ENCODE measurements at regions not wholly inside any gene's neighbourhood (a gene's known extent, or its start where the extent isn't known, plus 50 kb on each side); places are given as distances from the start of the nearest gene placed in this dataset.

GRCh38 chr1:81380436-81380835 lies 420.3 kb upstream of the ADGRL2 start:
- no peaks in the 10 kb centered on the region for H3K4me1 ChIP-seq
- H3K36me3 ChIP-seq (ENCODE audit: low read depth, missing control alignments), result no peaks in the 10 kb centered on the region
- no peak for DNase-seq
- H3K9me3 ChIP-seq, result no peaks in the 10 kb centered on the region
- H3K4me3 ChIP-seq, result no peak overlapping the region
- intact Hi-C loops (cut with DNase I; ENCODE audit: low total_unique reads), result no loop called here
- no peaks in the 10 kb centered on the region for H3K27me3 ChIP-seq
- 89 to 94% methylated on average over 1 of the region's 1 CpG for WGBS, 2 donors
- no peak overlapping the region for H3K27ac ChIP-seq
- TF ChIP-seq POLR2A (IDR thresholded peaks at IDR 0.05), result no peak
- no peak for TF ChIP-seq CTCF (IDR thresholded peaks at IDR 0.05)

GRCh38 chr1:81379430-81379829 lies 421.3 kb upstream of the ADGRL2 start:
- TF ChIP-seq CTCF (IDR thresholded peaks at IDR 0.05) (no peak), POLR2A (IDR thresholded peaks at IDR 0.05) (no peak)
- no peak for DNase-seq
- no peaks in the 10 kb centered on the region for H3K9me3 ChIP-seq
- intact Hi-C loops (cut with DNase I; ENCODE audit: low total_unique reads), result no loop called here
- H3K27ac ChIP-seq, result no peak overlapping the region
- no peaks in the 10 kb centered on the region for H3K36me3 ChIP-seq (ENCODE audit: low read depth, missing control alignments)
- no peaks in the 10 kb centered on the region for H3K27me3 ChIP-seq
- WGBS, 2 donors, result 56 to 73% methylated on average over 8 of the region's 8 CpGs
- peak overlapping the region in 1 of 2 donors; percentile 19 for H3K4me3 ChIP-seq
- no peaks in the 10 kb centered on the region for H3K4me1 ChIP-seq

- 78 to 79% methylated on average over 3 of the region's 3 CpGs for WGBS, 2 donors
- no peak for DNase-seq
- TF ChIP-seq CTCF (IDR thresholded peaks at IDR 0.05), result no peak
- no peak for TF ChIP-seq POLR2A (IDR thresholded peaks at IDR 0.05)
- Histone ChIP-seq H3K9me3 (no peaks in the 10 kb centered on the region), H3K4me3 (no peak overlapping the region), H3K27me3 (no peaks in the 10 kb centered on the region), H3K27ac (no peak overlapping the region), H3K36me3 (ENCODE audit: low read depth, missing control alignments) (no peaks in the 10 kb centered on the region), H3K4me1 (no peaks in the 10 kb centered on the region)
- intact Hi-C loops (cut with DNase I; ENCODE audit: low total_unique reads), result no loop called here
Observed at GRCh38 chr1:81377406-81377805, 423.3 kb upstream of the ADGRL2 start.

GRCh38 chr1:81375884-81376548 lies 424.7 kb upstream of the ADGRL2 start:
- intact Hi-C loops (cut with DNase I; ENCODE audit: low total_unique reads), result no loop called here
- Histone ChIP-seq H3K9me3 (no peaks in the 10 kb centered on the region), H3K27me3 (no peaks in the 10 kb centered on the region), H3K4me3 (no peak overlapping the region), H3K36me3 (ENCODE audit: low read depth, missing control alignments) (no peaks in the 10 kb centered on the region), H3K4me1 (no peaks in the 10 kb centered on the region), H3K27ac (no peak overlapping the region)
- WGBS, 2 donors, result 91 to 92% methylated on average over 5 of the region's 5 CpGs
- no peak for TF ChIP-seq CTCF (IDR thresholded peaks at IDR 0.05)
- no peak for TF ChIP-seq POLR2A (IDR thresholded peaks at IDR 0.05)
- DNase-seq, result no peak

- WGBS, 2 donors, result 93 to 96% methylated on average over 5 of the region's 5 CpGs
- Histone ChIP-seq H3K9me3 (no peaks in the 10 kb centered on the region), H3K27me3 (no peaks in the 10 kb centered on the region), H3K4me1 (no peaks in the 10 kb centered on the region), H3K27ac (no peak overlapping the region), H3K4me3 (no peak overlapping the region), H3K36me3 (ENCODE audit: low read depth, missing control alignments) (no peaks in the 10 kb centered on the region)
- no peak for DNase-seq
- TF ChIP-seq POLR2A (IDR thresholded peaks at IDR 0.05) (no peak), CTCF (IDR thresholded peaks at IDR 0.05) (no peak)
- intact Hi-C loops (cut with DNase I; ENCODE audit: low total_unique reads), result no loop called here
Observed at GRCh38 chr1:81374481-81374880, 426.3 kb upstream of the ADGRL2 start.
